GM06990 (cell line): ENCODE measurements at regions not wholly inside any gene's neighbourhood (a gene's known extent, or its start where the extent isn't known, plus 50 kb on each side); places are given as distances from the start of the nearest gene placed in this dataset.

Experiments
- DNase-seq: peaks from one replicate; pipeline ENCODE4 v3.0.0-alpha.2; 2011; ENCODE audit not compliant: insufficient read length; ENCODE audit errors: extremely low read depth
- H3K27me3 ChIP-seq: replicated peaks from 2 replicates; pipeline ENCODE4 v1.6.0; 2011; ENCODE audit warnings: low read length; ENCODE audit not compliant: control insufficient read depth, insufficient read depth
- H3K36me3 ChIP-seq: 2 replicates; pipeline ENCODE4 v1.5.1; 2011; ENCODE audit warnings: low read length; ENCODE audit not compliant: control insufficient read depth, insufficient read depth
- H3K4me3 ChIP-seq: replicated peaks from 2 replicates; pipeline ENCODE4 v1.5.1; 2011; ENCODE audit warnings: low read depth, mild to moderate bottlenecking, control low read depth, low read length
- CTCF ChIP-seq: IDR thresholded peaks from 2 replicates; pipeline ENCODE4 v1.5.1; 2011; ENCODE audit warnings: low read length, control low read depth, mild to moderate bottlenecking, inconsistent platforms; ENCODE audit not compliant: insufficient read depth, poor library complexity, severe bottlenecking

GRCh38 chr3:134704133-134704532 is 53.3 kb upstream of the KY start:
- TF ChIP-seq CTCF, result no peak
- no peak for DNase-seq
- H3K36me3 ChIP-seq, result no peaks in the 10 kb centered on the region
- no peaks in the 10 kb centered on the region; the same call in 1 of the 2 replicates for H3K27me3 ChIP-seq
- H3K4me3 ChIP-seq, result no peak overlapping the region

GRCh38 chr3:134704556-134704955 is 53.7 kb upstream of the KY start:
- no peak for TF ChIP-seq CTCF
- Histone ChIP-seq H3K4me3 (no peak overlapping the region), H3K27me3 (no peaks in the 10 kb centered on the region; the same call in 1 of the 2 replicates), H3K36me3 (no peaks in the 10 kb centered on the region)
- DNase-seq, result no peak

GRCh38 chr3:134707908-134708597 is 57.2 kb upstream of the KY start:
- H3K36me3 ChIP-seq, result no peaks in the 10 kb centered on the region
- DNase-seq, result no peak
- no peaks in the 10 kb centered on the region; the same call in 1 of the 2 replicates for H3K27me3 ChIP-seq
- no peak overlapping the region for H3K4me3 ChIP-seq
- no peak for TF ChIP-seq CTCF

GRCh38 chr3:134708671-134709070 is 57.8 kb upstream of the KY start:
- H3K36me3 ChIP-seq, result no peaks in the 10 kb centered on the region
- no peaks in the 10 kb centered on the region; the same call in 1 of the 2 replicates for H3K27me3 ChIP-seq
- no peak overlapping the region for H3K4me3 ChIP-seq
- no peak for DNase-seq
- no peak for TF ChIP-seq CTCF

- no peak for DNase-seq
- Histone ChIP-seq H3K27me3 (no peaks in the 10 kb centered on the region; the same call in 1 of the 2 replicates), H3K36me3 (no peaks in the 10 kb centered on the region), H3K4me3 (no peak overlapping the region)
- no peak for TF ChIP-seq CTCF
Measured at GRCh38 chr3:134709076-134709475, 58.3 kb upstream of the KY start.
